Activated CD4-positive, alpha-beta memory T cell treated with anti-CD3 and anti-CD28 coated beads for 36 hours (primary cell): ENCODE measurements at regions not wholly inside any gene's neighbourhood (a gene's known extent, or its start where the extent isn't known, plus 50 kb on each side); places are given as distances from the start of the nearest gene placed in this dataset.

Experiments
- CTCF ChIA-PET: fragments of 350-600 bp; sonication (Branson Sonifier 250); formaldehyde crosslinking; loops from one replicate; lab custom pipeline; 2021; ENCODE audit warnings: antibody characterized with exemption, inconsistent platforms; lab: Charles Lee
- POLR2A ChIA-PET: fragments of 350-600 bp; sonication (Branson Sonifier 250); formaldehyde crosslinking; loops from one replicate; lab custom pipeline; 2021; ENCODE audit warnings: antibody characterized with exemption; lab: Charles Lee
- DNase-seq: peaks from one replicate; pipeline ENCODE4 v3.0.0-alpha.2; 2020
- H3K27ac Mint-ChIP-seq: one replicate; pipeline ENCODE4 v1.8.0; 2021; ENCODE audit warnings: mixed read lengths
- H3K27me3 Mint-ChIP-seq: one replicate; pipeline ENCODE4 v1.8.0; 2021; ENCODE audit warnings: mixed read lengths
- H3K36me3 Mint-ChIP-seq: one replicate; pipeline ENCODE4 v1.8.0; 2021; ENCODE audit warnings: mixed read lengths
- H3K4me1 Mint-ChIP-seq: one replicate; pipeline ENCODE4 v1.8.0; 2021; ENCODE audit warnings: low read depth, mixed read lengths
- H3K4me3 Mint-ChIP-seq: one replicate; pipeline ENCODE4 v1.8.0; 2021; ENCODE audit warnings: mild to moderate bottlenecking, mixed read lengths
- H3K9me3 Mint-ChIP-seq: one replicate; pipeline ENCODE4 v1.8.0; 2021; ENCODE audit warnings: mixed read lengths
- intact Hi-C: fragments of 100-400 bp; cut with micrococcal nuclease; formaldehyde crosslinking; loops from one replicate; pipeline ENCODE4 v1.15.1; 2023

DNA sequence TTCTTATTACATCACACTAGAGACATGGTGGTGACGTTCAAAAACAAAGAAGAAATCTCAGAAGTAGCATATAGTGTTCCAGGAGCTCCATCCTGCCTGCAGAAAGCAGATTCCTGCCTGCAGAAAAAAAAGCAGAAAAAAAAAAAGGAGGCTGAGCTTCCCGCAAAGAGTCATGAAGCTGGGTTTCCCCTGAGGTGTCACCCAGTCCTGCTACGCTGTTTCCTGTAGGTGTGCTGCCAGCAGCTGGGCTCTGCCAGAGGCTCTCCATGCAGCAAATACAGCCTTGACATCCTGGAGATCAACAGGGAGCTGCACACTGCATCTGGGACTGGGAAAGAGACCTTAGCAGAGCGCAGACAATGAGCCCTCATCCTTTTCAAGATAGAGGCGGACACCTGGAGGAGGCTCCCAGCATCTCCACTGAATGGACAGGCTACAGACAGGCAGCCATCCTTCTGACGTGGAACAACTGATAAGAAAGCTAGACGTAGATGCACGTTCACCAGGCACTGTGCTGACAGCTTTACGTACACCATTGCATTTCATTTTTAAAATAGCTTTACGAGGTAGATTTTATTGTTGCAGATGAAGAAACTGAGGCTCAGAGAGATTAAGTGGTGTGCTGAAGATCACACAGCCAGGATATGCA, 350.9 kb downstream of the FOXO1 start:
- intact Hi-C loops, result loop anchor here (1.0 to 10.0 kb wide), 11 partner anchors 8 to 459 kb away; partner anchors contain the start of gene MRPS31
- Mint-ChIP-seq H3K27ac (peak overlapping the region; percentile 77), H3K4me1 (peaks cover 60% of the 10 kb centered on the region)

DNA sequence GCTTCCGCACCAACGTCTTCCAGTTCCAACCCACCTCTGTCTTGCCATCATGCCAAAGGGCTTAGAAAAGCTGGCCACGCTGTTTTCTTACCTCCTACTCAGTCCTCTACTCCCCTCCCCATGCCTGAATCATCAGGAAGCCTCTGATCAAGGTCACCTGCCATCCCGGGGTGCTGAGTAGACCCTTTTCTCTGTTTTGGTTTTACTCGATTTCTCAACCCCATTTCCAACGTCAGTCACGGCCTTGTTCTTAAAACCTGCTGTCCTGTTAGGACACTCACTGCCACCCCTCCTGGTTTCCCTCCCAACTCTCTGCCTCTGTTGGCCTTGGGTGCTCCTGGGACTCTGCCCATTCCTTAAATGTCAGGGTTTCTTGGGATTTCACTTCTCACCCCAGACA, 350.1 kb downstream of the FOXO1 start:
- H3K4me1 Mint-ChIP-seq, result peaks cover 60% of the 10 kb centered on the region
- peak; percentile 77 for DNase-seq
- intact Hi-C loops, result loop anchor here (5.0 to 10.0 kb wide), 7 partner anchors 92 to 458 kb away; partner anchors contain the start of gene MRPS31
- peak overlapping the region; percentile 77 for H3K27ac Mint-ChIP-seq
- H3K4me3 Mint-ChIP-seq, result peak overlapping the region; percentile 38
- CTCF ChIA-PET, result interaction anchor here (1.2 to 1.9 kb wide), 5 partner anchors 9 to 366 kb away, joined by 3 to 5 read pairs (median 4); no protein-coding TSS in a partner anchor
- H3K36me3 Mint-ChIP-seq, result no peaks in the 10 kb centered on the region
- POLR2A ChIA-PET, result interaction anchor here (1.0 to 1.7 kb wide), 4 partner anchors 95 to 349 kb away, joined by 3 to 6 read pairs (median 5); partner anchors contain the start of gene FOXO1
- H3K27me3 Mint-ChIP-seq, result no peaks in the 10 kb centered on the region
- no peaks in the 10 kb centered on the region for H3K9me3 Mint-ChIP-seq

More for the DNA sequence above, 350.9 kb downstream of the FOXO1 start:
- Mint-ChIP-seq H3K27me3 (no peaks in the 10 kb centered on the region), H3K36me3 (no peaks in the 10 kb centered on the region), H3K9me3 (no peaks in the 10 kb centered on the region), H3K4me3 (peak overlapping the region; percentile 47)
- ChIA-PET CTCF (interaction anchor here (0.7 to 1.9 kb wide), 8 partner anchors 8 to 373 kb away, joined by 3 to 5 read pairs (median 4); no protein-coding TSS in a partner anchor), POLR2A (interaction anchor here (1.0 to 1.7 kb wide), 4 partner anchors 95 to 350 kb away, joined by 3 to 6 read pairs (median 5); partner anchors contain the start of gene FOXO1)
- DNase-seq, result peak; percentile 78

DNA sequence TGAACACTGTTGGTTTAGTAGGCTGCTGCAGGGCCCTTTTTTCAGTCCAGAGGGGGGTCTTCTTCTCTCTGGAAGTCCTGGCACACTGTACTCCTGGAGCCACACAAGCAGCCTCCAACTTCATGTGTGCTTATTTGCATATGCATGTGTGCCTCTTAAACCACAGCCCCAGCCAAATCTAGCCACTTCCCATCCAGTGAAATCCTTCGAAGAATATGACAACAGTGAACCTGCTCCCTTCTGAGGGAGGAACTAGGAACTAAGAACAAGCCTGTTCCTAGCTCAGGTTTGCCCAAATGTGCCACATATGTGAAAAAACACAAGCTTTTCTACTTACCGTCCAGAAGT, 348.5 kb downstream of the FOXO1 start:
- Mint-ChIP-seq H3K9me3 (no peaks in the 10 kb centered on the region), H3K4me1 (peaks cover 60% of the 10 kb centered on the region), H3K36me3 (no peaks in the 10 kb centered on the region), H3K4me3 (no peak overlapping the region), H3K27me3 (no peaks in the 10 kb centered on the region), H3K27ac (no peak overlapping the region)
- intact Hi-C loops, result loop anchor here (5.0 to 10.0 kb wide), 7 partner anchors 93 to 457 kb away; partner anchors contain the start of gene MRPS31
- CTCF ChIA-PET, result no interaction called here
- DNase-seq, result no peak
- POLR2A ChIA-PET, result no interaction called here

DNA sequence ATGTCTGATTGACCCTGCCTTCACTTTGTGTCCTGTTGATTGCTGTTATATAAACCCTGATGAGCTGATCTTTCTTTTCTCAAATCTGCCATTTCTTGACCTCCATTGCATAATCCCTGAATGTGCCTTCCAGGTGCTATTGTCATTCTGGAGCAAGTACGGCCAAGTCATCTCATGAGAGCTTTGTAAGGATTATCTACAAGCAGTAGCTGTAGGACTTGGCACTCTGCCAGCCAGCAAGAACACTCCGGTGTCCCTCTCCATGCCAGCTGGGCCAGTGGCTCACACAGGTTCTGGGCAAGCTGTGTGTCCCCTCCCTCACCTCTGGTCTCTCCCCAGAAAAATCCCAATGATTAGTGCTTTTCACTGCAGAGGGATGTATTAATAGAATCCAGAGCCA, 348.1 kb downstream of the FOXO1 start:
- ChIA-PET CTCF (no interaction called here), POLR2A (no interaction called here)
- intact Hi-C loops, result loop anchor here (5.0 to 10.0 kb wide), 7 partner anchors 94 to 456 kb away; partner anchors contain the start of gene MRPS31
- no peak for DNase-seq
- H3K4me1 Mint-ChIP-seq, result peaks cover 60% of the 10 kb centered on the region
- H3K9me3 Mint-ChIP-seq, result peaks cover 3% of the 10 kb centered on the region
- H3K36me3 Mint-ChIP-seq, result peaks cover 2% of the 10 kb centered on the region
- H3K27me3 Mint-ChIP-seq, result no peaks in the 10 kb centered on the region
- H3K4me3 Mint-ChIP-seq, result no peak overlapping the region
- H3K27ac Mint-ChIP-seq, result no peak overlapping the region

DNA sequence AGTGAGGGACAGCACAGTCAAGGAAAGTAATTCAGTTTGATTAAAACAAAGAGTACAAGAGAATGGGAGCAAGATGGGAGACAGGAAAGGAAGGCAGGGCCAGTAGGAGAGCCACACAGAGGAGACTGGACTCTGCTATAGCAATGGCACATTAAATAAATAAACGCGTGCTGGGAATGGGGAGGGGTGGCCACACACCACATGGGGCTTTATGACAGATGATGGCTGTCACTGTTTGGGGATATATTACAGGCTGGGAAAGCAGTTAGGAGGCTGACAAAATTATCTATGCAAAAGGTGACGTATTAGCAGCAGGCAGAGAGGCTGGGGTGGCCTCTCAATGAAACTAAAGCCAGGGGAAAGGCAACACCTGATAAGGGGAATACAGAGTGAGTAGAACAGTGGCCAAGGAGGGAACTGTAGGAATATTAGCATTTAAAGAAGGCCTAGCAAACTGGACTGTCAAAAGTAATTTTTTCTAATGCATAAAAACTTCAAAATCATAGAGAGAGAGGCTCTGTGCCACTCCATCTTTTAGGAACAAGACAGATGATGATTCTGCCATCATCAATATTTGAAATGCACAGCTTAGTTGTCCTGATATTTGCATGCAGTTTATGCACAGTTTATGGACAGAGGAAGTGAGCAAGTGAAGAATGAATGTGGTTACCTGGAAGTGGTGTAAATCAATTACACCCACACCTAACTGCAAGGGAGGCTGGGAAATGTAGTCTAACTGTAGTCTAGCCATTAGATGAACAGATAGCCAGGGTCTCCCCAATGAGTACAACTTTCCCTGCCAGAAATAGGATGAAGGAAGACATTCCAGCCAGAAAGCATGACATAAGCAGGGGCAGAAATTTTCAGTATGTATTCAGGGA, 346.5 kb downstream of the FOXO1 start:
- CTCF ChIA-PET, result no interaction called here
- intact Hi-C loops, result loop anchor here (5.0 to 10.0 kb wide), 7 partner anchors 95 to 455 kb away; partner anchors contain the start of gene MRPS31
- H3K27ac Mint-ChIP-seq, result no peak overlapping the region

DNA sequence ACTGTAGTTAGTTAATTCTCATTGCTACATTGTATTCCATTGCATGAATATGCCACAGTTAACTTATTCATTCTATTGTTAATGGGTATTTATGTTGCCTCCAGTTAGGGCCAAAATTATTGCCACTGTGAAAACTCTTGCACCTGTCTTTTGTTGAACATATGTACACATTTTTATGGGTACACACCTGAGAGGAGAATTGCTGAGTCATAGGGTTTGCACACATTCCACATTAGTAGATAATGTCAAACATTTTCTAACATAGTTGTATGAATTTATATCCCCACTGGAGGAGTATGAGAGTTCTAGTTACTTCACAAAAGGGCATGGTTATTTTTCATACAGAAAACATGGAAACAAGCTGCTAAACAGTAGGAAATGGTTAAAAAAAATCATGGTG, 338.4 kb downstream of the FOXO1 start:
- H3K9me3 Mint-ChIP-seq, result peaks cover 13% of the 10 kb centered on the region
- DNase-seq, result no peak
- CTCF ChIA-PET, result no interaction called here
- no peak overlapping the region for H3K4me3 Mint-ChIP-seq
- H3K36me3 Mint-ChIP-seq, result peaks cover 6% of the 10 kb centered on the region
- H3K27me3 Mint-ChIP-seq, result no peaks in the 10 kb centered on the region
- intact Hi-C loops, result no loop called here
- no peak overlapping the region for H3K27ac Mint-ChIP-seq
- POLR2A ChIA-PET, result no interaction called here
- peaks cover 29% of the 10 kb centered on the region for H3K4me1 Mint-ChIP-seq

More for the DNA sequence above, 346.5 kb downstream of the FOXO1 start:
- POLR2A ChIA-PET, result interaction anchor here (1.2 kb wide), 1 partner anchor 68 kb away, joined by 3 read pairs; no protein-coding TSS in a partner anchor
- no peak overlapping the region for H3K4me3 Mint-ChIP-seq
- H3K9me3 Mint-ChIP-seq, result peaks cover 13% of the 10 kb centered on the region
- peaks cover 45% of the 10 kb centered on the region for H3K4me1 Mint-ChIP-seq
- DNase-seq, result no peak
- H3K27me3 Mint-ChIP-seq, result no peaks in the 10 kb centered on the region
- peaks cover 7% of the 10 kb centered on the region for H3K36me3 Mint-ChIP-seq

DNA sequence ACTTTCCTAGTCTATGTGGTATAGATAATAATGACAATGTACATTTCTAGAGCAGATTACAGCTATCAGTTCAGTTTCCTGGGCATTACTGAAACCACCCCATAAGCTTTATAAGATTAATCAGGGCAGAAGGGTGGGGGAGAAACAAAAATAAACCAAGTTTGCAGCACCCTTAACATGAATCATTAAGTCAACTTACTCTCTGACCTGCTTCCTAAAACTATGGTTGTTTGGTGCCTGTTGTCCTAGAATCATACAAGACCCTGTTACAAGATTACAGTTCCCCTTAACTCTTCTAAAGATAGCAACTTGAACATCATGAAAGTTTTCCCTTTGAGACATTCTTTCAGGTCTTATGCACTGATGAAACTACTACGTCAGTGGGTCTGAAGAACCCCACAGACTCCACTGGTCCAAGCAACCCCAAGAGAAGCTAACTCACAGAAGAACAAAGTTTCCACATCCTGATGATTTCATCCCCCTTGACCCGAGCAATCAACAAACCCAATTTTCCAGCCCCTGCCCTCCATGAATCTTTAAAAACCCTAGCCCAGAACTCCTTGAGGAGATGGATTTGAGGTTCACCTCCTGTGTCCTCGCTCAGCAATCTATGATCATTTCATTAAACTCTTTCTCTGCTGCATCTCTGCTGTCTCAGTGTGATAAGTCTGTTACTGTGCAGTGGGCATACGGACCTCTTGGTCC, 336.5 kb downstream of the FOXO1 start:
- H3K4me1 Mint-ChIP-seq, result peaks cover 29% of the 10 kb centered on the region
- ChIA-PET CTCF (no interaction called here), POLR2A (no interaction called here)
- no peak overlapping the region for H3K4me3 Mint-ChIP-seq
- no peaks in the 10 kb centered on the region for H3K36me3 Mint-ChIP-seq
- no peaks in the 10 kb centered on the region for H3K9me3 Mint-ChIP-seq
- no peaks in the 10 kb centered on the region for H3K27me3 Mint-ChIP-seq
- H3K27ac Mint-ChIP-seq, result no peak overlapping the region
- intact Hi-C loops, result no loop called here
- no peak for DNase-seq

DNA sequence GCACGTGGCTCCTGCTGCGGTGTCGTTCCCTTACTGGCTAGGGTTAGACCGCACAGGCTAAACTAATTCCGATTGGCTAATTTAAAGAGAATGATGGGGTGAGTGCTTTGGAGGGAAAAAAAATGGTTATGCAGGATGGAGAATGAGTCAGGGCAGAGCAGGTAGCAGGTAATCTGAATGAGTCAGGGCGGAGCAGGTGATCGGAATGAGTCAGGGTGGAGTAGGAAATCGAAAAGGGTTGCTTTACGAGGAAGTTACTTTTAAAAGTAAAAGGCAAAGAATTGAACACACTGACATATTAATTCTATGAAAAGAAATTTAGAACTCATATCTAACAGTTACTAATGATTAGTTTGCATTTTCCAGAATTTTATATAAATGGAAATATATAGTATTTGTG, 335.5 kb downstream of the FOXO1 start:
- POLR2A ChIA-PET, result no interaction called here
- intact Hi-C loops, result no loop called here
- Mint-ChIP-seq H3K4me1 (peaks cover 23% of the 10 kb centered on the region), H3K4me3 (no peak overlapping the region), H3K9me3 (no peaks in the 10 kb centered on the region), H3K27me3 (no peaks in the 10 kb centered on the region), H3K36me3 (no peaks in the 10 kb centered on the region), H3K27ac (no peak overlapping the region)
- CTCF ChIA-PET, result no interaction called here
- no peak for DNase-seq

DNA sequence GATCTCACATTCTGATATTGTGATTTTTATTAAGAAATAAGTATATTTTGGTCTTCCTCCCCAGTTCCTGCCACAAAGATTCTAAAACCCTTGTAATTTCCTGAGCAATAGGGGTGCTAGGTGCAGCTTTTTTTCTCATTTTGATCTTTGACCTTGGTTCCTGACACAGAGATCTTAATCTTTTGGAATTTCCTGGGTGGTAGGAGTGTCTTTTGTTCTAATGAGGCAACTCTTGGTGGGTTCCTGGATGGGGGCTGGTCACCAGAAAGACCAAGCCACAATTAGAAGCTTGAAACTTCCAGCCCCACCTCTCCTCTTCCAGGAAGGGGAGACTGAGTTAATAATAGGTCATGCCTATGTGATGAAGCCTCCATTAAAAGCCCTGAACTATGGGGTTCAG, 334.6 kb downstream of the FOXO1 start:
- POLR2A ChIA-PET, result no interaction called here

DNA sequence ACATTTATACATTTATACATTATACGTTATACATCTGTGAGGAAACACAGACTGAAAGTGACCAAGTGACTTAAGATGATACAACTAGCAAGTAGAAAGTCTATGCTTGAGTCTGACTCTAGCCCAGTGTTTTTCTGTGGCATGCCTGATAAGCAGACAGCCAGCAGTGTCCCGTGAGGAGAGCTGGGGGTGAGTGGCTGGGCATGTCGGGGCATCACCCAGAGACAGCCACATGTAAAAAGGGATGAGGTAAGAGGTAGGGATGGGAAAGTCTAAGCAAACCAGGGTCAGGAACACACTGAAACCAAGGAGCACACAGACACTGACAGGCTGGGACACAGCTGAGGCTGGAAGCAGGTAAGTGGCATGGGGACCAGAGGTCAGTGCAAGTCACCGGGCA, 333.2 kb downstream of the FOXO1 start:
- Mint-ChIP-seq H3K27ac (no peak overlapping the region), H3K36me3 (no peaks in the 10 kb centered on the region)
- POLR2A ChIA-PET, result no interaction called here

More for the DNA sequence above, 334.6 kb downstream of the FOXO1 start:
- Mint-ChIP-seq H3K27ac (no peak overlapping the region), H3K4me3 (no peak overlapping the region), H3K9me3 (no peaks in the 10 kb centered on the region), H3K36me3 (no peaks in the 10 kb centered on the region), H3K4me1 (peaks cover 20% of the 10 kb centered on the region), H3K27me3 (no peaks in the 10 kb centered on the region)
- intact Hi-C loops, result no loop called here
- no peak for DNase-seq
- CTCF ChIA-PET, result no interaction called here

DNA sequence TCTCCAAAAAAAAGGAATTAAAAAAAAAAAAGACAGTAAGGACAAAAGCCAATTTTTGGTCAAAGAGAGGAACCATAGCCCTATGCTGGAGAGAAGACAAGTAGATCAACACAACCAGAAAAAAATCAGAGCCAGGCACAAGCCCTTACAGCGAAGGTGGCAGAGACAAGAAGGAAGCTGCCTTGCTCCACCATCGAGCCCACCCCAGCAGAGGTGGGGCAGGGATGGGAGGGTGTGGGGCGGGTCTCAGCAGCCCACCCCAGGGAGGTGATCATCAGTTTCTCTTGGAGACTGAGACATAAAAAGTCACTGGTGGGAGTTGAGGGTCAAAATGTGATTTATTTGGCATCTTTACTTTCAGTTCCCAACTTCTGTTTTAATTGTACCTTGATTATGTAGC, 332.4 kb downstream of the FOXO1 start:
- no peaks in the 10 kb centered on the region for H3K36me3 Mint-ChIP-seq
- H3K4me3 Mint-ChIP-seq, result no peak overlapping the region
- H3K4me1 Mint-ChIP-seq, result peaks cover 17% of the 10 kb centered on the region
- intact Hi-C loops, result no loop called here
- DNase-seq, result no peak
- POLR2A ChIA-PET, result no interaction called here
- H3K27me3 Mint-ChIP-seq, result no peaks in the 10 kb centered on the region
- CTCF ChIA-PET, result no interaction called here
- H3K27ac Mint-ChIP-seq, result no peak overlapping the region
- no peaks in the 10 kb centered on the region for H3K9me3 Mint-ChIP-seq

More for the DNA sequence above, 333.2 kb downstream of the FOXO1 start:
- no peak for DNase-seq
- Mint-ChIP-seq H3K9me3 (no peaks in the 10 kb centered on the region), H3K4me1 (peaks cover 17% of the 10 kb centered on the region), H3K4me3 (no peak overlapping the region), H3K27me3 (no peaks in the 10 kb centered on the region)
- CTCF ChIA-PET, result no interaction called here
- intact Hi-C loops, result no loop called here
